ENCODE measurements at regions not wholly inside any gene's neighbourhood (a gene's known extent, or its start where the extent isn't known, plus 50 kb on each side); places are given as distances from the start of the nearest gene placed in this dataset.
"Not testable (repeated sequence)": the region's sequence is repeated elsewhere in the genome, so short reads cannot be mapped to it uniquely, and the experiment has no call there.

- no peak for TF ChIP-seq CTCF (IDR thresholded peaks at IDR 0.05; ENCODE audit: borderline replicate concordance, insufficient read depth, low read depth, low read length)
- H3K4me3 ChIP-seq (ENCODE audit: low read depth, low read length), result no peak overlapping the region
Measured at GRCh38 chr11:25536289-25536688, 795.6 kb upstream of the ANO3 start.

GRCh38 chr11:25537393-25537792, 794.5 kb upstream of the ANO3 start:
- H3K4me3 ChIP-seq (ENCODE audit: low read depth, low read length), result no peak overlapping the region
- no peak for TF ChIP-seq CTCF (IDR thresholded peaks at IDR 0.05; ENCODE audit: borderline replicate concordance, insufficient read depth, low read depth, low read length)

GRCh38 chr11:25547292-25547691, 784.6 kb upstream of the ANO3 start:
- H3K4me3 ChIP-seq (ENCODE audit: low read depth, low read length), result no peak overlapping the region
- TF ChIP-seq CTCF (IDR thresholded peaks at IDR 0.05; ENCODE audit: borderline replicate concordance, insufficient read depth, low read depth, low read length), result no peak

- H3K4me3 ChIP-seq (ENCODE audit: low read depth, low read length), result no peak overlapping the region
- no peak for TF ChIP-seq CTCF (IDR thresholded peaks at IDR 0.05; ENCODE audit: borderline replicate concordance, insufficient read depth, low read depth, low read length)
Measured at GRCh38 chr11:25562417-25562816, 769.5 kb upstream of the ANO3 start.

GRCh38 chr11:25565846-25566245, 766.1 kb upstream of the ANO3 start:
- TF ChIP-seq CTCF (IDR thresholded peaks at IDR 0.05; ENCODE audit: borderline replicate concordance, insufficient read depth, low read depth, low read length), result no peak
- H3K4me3 ChIP-seq (ENCODE audit: low read depth, low read length), result no peak overlapping the region

GRCh38 chr11:25566298-25567200, 765.4 kb upstream of the ANO3 start:
- TF ChIP-seq CTCF (IDR thresholded peaks at IDR 0.05; ENCODE audit: borderline replicate concordance, insufficient read depth, low read depth, low read length), result no peak
- no peak overlapping the region for H3K4me3 ChIP-seq (ENCODE audit: low read depth, low read length)

GRCh38 chr11:25576320-25576719, 755.6 kb upstream of the ANO3 start:
- TF ChIP-seq CTCF (IDR thresholded peaks at IDR 0.05; ENCODE audit: borderline replicate concordance, insufficient read depth, low read depth, low read length), result no peak

GRCh38 chr11:25579554-25579953, 752.4 kb upstream of the ANO3 start:
- not testable (repeated sequence) for H3K4me3 ChIP-seq (ENCODE audit: low read depth, low read length)

More at GRCh38 chr11:25576320-25576719, 755.6 kb upstream of the ANO3 start:
- no peak overlapping the region for H3K4me3 ChIP-seq (ENCODE audit: low read depth, low read length)
